ENCODE measurements at regions not wholly inside any gene's neighbourhood (a gene's known extent, or its start where the extent isn't known, plus 50 kb on each side); places are given as distances from the start of the nearest gene placed in this dataset.

DNA sequence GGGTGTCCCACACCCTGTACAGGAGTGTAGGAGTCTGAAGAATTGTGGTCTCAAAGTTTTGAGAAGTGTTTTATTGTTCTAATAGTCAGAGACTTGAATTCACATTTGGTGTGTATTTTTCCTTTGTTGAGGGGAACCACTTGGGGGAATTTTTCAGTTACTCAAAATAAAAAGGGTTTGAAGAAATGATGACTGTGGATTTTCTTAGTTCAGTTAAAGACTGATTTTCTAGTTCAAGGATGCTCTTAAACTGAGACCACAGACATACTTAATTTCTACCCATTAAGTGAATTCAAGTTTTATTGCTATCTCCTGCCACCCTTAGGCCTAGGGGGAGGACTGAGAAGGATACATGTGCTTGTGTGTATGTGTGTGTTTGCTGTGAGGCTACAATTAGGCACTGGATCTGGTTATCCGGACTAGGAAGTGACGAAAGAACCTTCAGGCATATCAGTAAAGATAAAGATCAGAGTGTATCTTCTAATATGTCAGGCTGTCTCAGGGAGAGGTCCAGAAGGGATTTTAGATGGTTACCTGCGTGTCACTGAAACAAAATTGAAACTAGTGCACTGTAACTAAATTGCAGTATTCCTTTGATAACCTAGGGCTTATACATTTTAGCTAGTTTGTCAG lies 234.9 kb upstream of the DACH1 start:
- Histone ChIP-seq H3K36me3 (no peaks in the 10 kb centered on the region), H3K27me3 (no peaks in the 10 kb centered on the region), H3K27ac (no peak overlapping the region), H3K9me3 (no peaks in the 10 kb centered on the region), H3K4me3 (no peak overlapping the region), H3K4me1 (no peaks in the 10 kb centered on the region)
- no peak for DNase-seq
- TF ChIP-seq POLR2A (IDR thresholded peaks at IDR 0.05) (no peak), CTCF (IDR thresholded peaks at IDR 0.05) (no peak)

DNA sequence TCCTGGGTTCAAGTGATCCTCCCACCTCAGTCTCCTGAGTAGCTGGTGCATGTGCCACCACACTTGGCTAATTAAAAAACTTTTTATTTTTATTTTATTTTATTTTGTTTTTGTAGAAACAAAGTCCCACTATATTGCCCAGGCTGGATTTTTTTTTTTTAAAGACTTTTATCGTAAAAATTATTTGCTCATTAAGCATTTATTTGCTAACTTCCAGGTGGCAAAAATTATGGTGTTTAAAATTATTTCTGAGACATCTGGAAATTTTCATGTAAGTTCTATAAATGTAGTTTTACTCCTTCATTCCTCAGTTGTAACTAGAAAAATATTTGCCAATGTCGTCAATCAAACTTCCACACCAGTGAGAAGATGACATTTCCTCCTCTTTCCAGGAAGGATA lies 233.3 kb upstream of the DACH1 start:
- no peak overlapping the region for H3K27ac ChIP-seq
- TF ChIP-seq CTCF (IDR thresholded peaks at IDR 0.05), result no peak
- no peak for TF ChIP-seq POLR2A (IDR thresholded peaks at IDR 0.05)
- no peaks in the 10 kb centered on the region for H3K9me3 ChIP-seq
- no peaks in the 10 kb centered on the region for H3K4me1 ChIP-seq
- no peak overlapping the region for H3K4me3 ChIP-seq
- H3K36me3 ChIP-seq, result no peaks in the 10 kb centered on the region
- no peaks in the 10 kb centered on the region for H3K27me3 ChIP-seq
- no peak for DNase-seq

DNA sequence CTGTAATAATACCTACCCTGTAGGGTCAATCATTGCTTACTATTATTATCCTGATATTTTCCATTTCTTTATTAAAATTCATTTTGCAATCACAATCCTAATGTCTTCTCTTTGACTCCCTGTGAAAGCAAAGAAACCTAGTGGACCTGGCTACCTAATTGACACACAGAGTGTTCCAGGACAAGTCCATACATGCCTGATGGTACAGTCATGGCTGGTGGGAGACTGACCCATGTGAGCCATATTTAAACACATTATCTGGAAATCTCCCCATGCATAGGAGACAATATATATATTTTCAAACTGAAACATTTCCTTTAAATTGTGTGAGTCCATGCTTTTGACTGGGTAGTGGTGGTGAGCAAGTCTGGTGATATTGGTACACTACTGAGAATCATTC lies 230.6 kb upstream of the DACH1 start:
- TF ChIP-seq POLR2A (IDR thresholded peaks at IDR 0.05) (no peak), CTCF (IDR thresholded peaks at IDR 0.05) (no peak)
- Histone ChIP-seq H3K36me3 (no peaks in the 10 kb centered on the region), H3K4me3 (no peak overlapping the region), H3K27me3 (no peaks in the 10 kb centered on the region), H3K4me1 (no peaks in the 10 kb centered on the region), H3K27ac (no peak overlapping the region), H3K9me3 (no peaks in the 10 kb centered on the region)
- DNase-seq, result no peak

- TF ChIP-seq CTCF (IDR thresholded peaks at IDR 0.05), result no peak
- Histone ChIP-seq H3K27me3 (no peaks in the 10 kb centered on the region), H3K9me3 (no peaks in the 10 kb centered on the region), H3K27ac (no peak overlapping the region), H3K4me1 (no peaks in the 10 kb centered on the region), H3K4me3 (no peak overlapping the region), H3K36me3 (no peaks in the 10 kb centered on the region)
- DNase-seq, result no peak
Observed at GRCh38 chr13:72093262-72093661, 226.3 kb upstream of the DACH1 start.

GRCh38 chr13:72074663-72075062 lies 207.7 kb upstream of the DACH1 start:
- no peaks in the 10 kb centered on the region for H3K9me3 ChIP-seq
- TF ChIP-seq POLR2A (IDR thresholded peaks at IDR 0.05) (no peak), CTCF (IDR thresholded peaks at IDR 0.05) (no peak)
- H3K4me3 ChIP-seq, result no peak overlapping the region
- H3K36me3 ChIP-seq, result no peaks in the 10 kb centered on the region
- no peak for DNase-seq
- H3K27me3 ChIP-seq, result no peaks in the 10 kb centered on the region
- no peak overlapping the region for H3K27ac ChIP-seq
- no peaks in the 10 kb centered on the region for H3K4me1 ChIP-seq

GRCh38 chr13:72072261-72072660 lies 205.3 kb upstream of the DACH1 start:
- no peak for DNase-seq
- TF ChIP-seq CTCF (IDR thresholded peaks at IDR 0.05) (no peak), POLR2A (IDR thresholded peaks at IDR 0.05) (no peak)
- Histone ChIP-seq H3K27ac (no peak overlapping the region), H3K36me3 (no peaks in the 10 kb centered on the region), H3K27me3 (no peaks in the 10 kb centered on the region), H3K4me1 (no peaks in the 10 kb centered on the region), H3K4me3 (no peak overlapping the region), H3K9me3 (no peaks in the 10 kb centered on the region)

All from Peyer's patch (tissue), 4 donors.